Heart left ventricle (tissue), 13 donors: ENCODE measurements at regions not wholly inside any gene's neighbourhood (a gene's known extent, or its start where the extent isn't known, plus 50 kb on each side); places are given as distances from the start of the nearest gene placed in this dataset.

Source experiments
- POLR2A ChIP-seq, 2 donors: fragments of 450-650 bp; IDR thresholded peaks; one replicate each; pipeline ENCODE4 v1.6.1; 2017; ENCODE audit warnings: antibody characterized with exemption in 2 of 2, mild to moderate bottlenecking in 2 of 2, moderate library complexity in 2 of 2
- TF ChIP-seq, protein P1 (sequence below), 12 donors: fragments of 200-600 bp; sonication (generic) in 4 of 12; IDR thresholded peaks; one replicate each; pipeline versions ENCODE4 v1.5.0 to v1.8.0; 2018 to 2022; ENCODE audit warnings: antibody characterized with exemption in 12 of 12, mild to moderate bottlenecking in 5 of 12
- donor health status: ischemic (EF 13 %, LVEDD 7.1; RV severe dilation, severe dysfunction).
- donor health status: DM: no; HTN: yes; CAD: no.
- donor health status: DM: no; HTN: no; CAD: no.
- donor health status: ischemic (EF 25% LVEDD 6.9; RV normal size, moderate dysfunction).
- donor health status: ischemic (EF 25% LVEDD 5.7; RV mildly dilated, moderate dysfunction).
- donor health status: ischemic (EF 35%, LVEDD 5.7; RV mildly dilated, moderate dysfunction).
- donor health status: nonischemic (EF 11% LVEDD 7.7; RV severe dilation, severe dysfunction).
- donor health status: DM: yes; HTN: yes; CAD: no.
- donor health status: PGD.
- donor health status: ischemic (EF 29% LVEDD 5.4; RV normal size, mild dysfunction).
- donor health status: nonischemic (EF 23%, LVEDD 6.1; RV moderate dilation, normal function).

DNA sequence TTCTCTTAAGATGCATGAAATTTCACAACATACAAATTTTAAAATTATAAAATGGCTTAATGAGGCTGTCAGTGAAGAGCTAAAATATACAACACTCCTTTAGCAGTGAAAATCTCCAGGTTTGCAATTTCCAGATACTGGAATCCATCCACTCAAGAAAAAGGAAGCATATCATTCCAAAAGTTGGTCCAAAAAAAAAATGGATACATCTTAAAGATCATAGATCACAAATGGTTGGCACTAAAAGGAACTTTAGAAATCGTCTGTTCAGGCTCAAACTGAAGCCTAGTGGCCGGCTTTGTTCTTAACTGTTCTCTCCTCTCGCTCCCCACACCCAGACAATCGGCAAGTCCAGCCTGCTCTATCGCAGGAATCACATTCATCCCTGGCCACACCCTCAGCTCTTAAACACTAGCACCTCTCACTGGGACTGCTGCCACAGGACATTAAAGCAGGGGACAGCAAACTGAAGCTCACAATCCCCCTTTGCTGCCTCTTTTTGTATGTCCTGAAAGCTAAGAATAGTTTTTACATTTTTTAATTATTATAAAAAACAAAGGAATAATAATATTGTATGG, 130.3 kb upstream of the CDIN1 start:
- TF ChIP-seq, protein P1, sequence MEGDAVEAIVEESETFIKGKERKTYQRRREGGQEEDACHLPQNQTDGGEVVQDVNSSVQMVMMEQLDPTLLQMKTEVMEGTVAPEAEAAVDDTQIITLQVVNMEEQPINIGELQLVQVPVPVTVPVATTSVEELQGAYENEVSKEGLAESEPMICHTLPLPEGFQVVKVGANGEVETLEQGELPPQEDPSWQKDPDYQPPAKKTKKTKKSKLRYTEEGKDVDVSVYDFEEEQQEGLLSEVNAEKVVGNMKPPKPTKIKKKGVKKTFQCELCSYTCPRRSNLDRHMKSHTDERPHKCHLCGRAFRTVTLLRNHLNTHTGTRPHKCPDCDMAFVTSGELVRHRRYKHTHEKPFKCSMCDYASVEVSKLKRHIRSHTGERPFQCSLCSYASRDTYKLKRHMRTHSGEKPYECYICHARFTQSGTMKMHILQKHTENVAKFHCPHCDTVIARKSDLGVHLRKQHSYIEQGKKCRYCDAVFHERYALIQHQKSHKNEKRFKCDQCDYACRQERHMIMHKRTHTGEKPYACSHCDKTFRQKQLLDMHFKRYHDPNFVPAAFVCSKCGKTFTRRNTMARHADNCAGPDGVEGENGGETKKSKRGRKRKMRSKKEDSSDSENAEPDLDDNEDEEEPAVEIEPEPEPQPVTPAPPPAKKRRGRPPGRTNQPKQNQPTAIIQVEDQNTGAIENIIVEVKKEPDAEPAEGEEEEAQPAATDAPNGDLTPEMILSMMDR (IDR thresholded peaks at IDR 0.05): peak in 1 of 12 donors; percentile 8
- no peak for TF ChIP-seq POLR2A (IDR thresholded peaks at IDR 0.05)
